ENCODE measurements at regions not wholly inside any gene's neighbourhood (a gene's known extent, or its start where the extent isn't known, plus 50 kb on each side); places are given as distances from the start of the nearest gene placed in this dataset.

GRCh38 chr10:84571146-84571545, 242.8 kb downstream of the CCSER2 start:
- CTCF ChIA-PET, result no interaction called here
- POLR2A ChIA-PET (ENCODE audit: low non-redundant PET), result no interaction called here
- no peak overlapping the region for H3K27ac ChIP-seq
- no peak for DNase-seq (ENCODE audit: low spot score)
- TF ChIP-seq, protein P1, sequence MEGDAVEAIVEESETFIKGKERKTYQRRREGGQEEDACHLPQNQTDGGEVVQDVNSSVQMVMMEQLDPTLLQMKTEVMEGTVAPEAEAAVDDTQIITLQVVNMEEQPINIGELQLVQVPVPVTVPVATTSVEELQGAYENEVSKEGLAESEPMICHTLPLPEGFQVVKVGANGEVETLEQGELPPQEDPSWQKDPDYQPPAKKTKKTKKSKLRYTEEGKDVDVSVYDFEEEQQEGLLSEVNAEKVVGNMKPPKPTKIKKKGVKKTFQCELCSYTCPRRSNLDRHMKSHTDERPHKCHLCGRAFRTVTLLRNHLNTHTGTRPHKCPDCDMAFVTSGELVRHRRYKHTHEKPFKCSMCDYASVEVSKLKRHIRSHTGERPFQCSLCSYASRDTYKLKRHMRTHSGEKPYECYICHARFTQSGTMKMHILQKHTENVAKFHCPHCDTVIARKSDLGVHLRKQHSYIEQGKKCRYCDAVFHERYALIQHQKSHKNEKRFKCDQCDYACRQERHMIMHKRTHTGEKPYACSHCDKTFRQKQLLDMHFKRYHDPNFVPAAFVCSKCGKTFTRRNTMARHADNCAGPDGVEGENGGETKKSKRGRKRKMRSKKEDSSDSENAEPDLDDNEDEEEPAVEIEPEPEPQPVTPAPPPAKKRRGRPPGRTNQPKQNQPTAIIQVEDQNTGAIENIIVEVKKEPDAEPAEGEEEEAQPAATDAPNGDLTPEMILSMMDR (conservative IDR thresholded peaks at IDR 0.05; ENCODE audit: low read depth), result no peak

DNA sequence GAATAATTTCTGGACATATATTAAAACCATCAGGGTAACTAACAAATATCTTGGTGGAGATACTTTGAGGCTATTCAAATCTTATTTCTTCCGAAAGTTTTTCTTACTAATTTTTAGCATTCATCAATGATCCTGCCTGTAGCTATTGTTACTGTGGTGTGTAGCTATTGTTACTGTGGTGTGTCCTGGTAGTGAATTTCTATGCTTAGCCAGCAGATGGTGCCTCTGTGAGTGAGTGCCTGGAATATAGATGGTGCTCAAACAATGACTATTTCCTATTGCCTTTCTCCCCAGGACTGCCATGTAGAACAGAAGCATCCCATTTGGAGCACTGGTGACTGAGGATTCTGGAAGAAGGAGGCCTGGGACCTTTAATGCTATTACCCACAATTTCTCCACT, 245.7 kb downstream of the CCSER2 start:
- DNase-seq (ENCODE audit: low spot score), result peak; percentile 16
- ChIA-PET POLR2A (ENCODE audit: low non-redundant PET) (no interaction called here), CTCF (interaction anchor here (0.6 kb wide), 1 partner anchor 1369 kb away, joined by 3 read pairs; no protein-coding TSS in a partner anchor)
- TF ChIP-seq, protein P1 (conservative IDR thresholded peaks at IDR 0.05; ENCODE audit: low read depth), result no peak
- H3K27ac ChIP-seq, result no peak overlapping the region

- no peak for DNase-seq (ENCODE audit: low spot score)
- ChIA-PET CTCF (no interaction called here), POLR2A (ENCODE audit: low non-redundant PET) (no interaction called here)
Observed at GRCh38 chr10:84581976-84582375, 253.6 kb downstream of the CCSER2 start.

GRCh38 chr10:84583501-84583900, 255.1 kb downstream of the CCSER2 start:
- POLR2A ChIA-PET (ENCODE audit: low non-redundant PET), result no interaction called here
- DNase-seq (ENCODE audit: low spot score), result no peak
- no peak overlapping the region for H3K27ac ChIP-seq
- CTCF ChIA-PET, result no interaction called here
- TF ChIP-seq, protein P1 (conservative IDR thresholded peaks at IDR 0.05; ENCODE audit: low read depth), result no peak

More at GRCh38 chr10:84581976-84582375, 253.6 kb downstream of the CCSER2 start:
- TF ChIP-seq, protein P1 (conservative IDR thresholded peaks at IDR 0.05; ENCODE audit: low read depth), result no peak
- H3K27ac ChIP-seq, result no peak overlapping the region

- TF ChIP-seq, protein P1 (conservative IDR thresholded peaks at IDR 0.05; ENCODE audit: low read depth), result no peak
- H3K27ac ChIP-seq, result no peak overlapping the region
- POLR2A ChIA-PET (ENCODE audit: low non-redundant PET), result no interaction called here
- CTCF ChIA-PET, result interaction anchor here (0.6 kb wide), 1 partner anchor 628 kb away, joined by 3 read pairs; no protein-coding TSS in a partner anchor
- DNase-seq (ENCODE audit: low spot score), result no peak
Observed at GRCh38 chr10:84587789-84588188, 259.4 kb downstream of the CCSER2 start.

- CTCF ChIA-PET, result interaction anchor here (0.6 to 1.2 kb wide), 2 partner anchors 48 to 628 kb away, joined by 3 read pairs; no protein-coding TSS in a partner anchor
- no peak overlapping the region for H3K27ac ChIP-seq
- TF ChIP-seq, protein P1 (conservative IDR thresholded peaks at IDR 0.05; ENCODE audit: low read depth), result no peak
- no peak for DNase-seq (ENCODE audit: low spot score)
- POLR2A ChIA-PET (ENCODE audit: low non-redundant PET), result no interaction called here
Observed at GRCh38 chr10:84588426-84588825, 260.0 kb downstream of the CCSER2 start.
